ENCODE measurements at regions not wholly inside any gene's neighbourhood (a gene's known extent, or its start where the extent isn't known, plus 50 kb on each side); places are given as distances from the start of the nearest gene placed in this dataset.

DNA sequence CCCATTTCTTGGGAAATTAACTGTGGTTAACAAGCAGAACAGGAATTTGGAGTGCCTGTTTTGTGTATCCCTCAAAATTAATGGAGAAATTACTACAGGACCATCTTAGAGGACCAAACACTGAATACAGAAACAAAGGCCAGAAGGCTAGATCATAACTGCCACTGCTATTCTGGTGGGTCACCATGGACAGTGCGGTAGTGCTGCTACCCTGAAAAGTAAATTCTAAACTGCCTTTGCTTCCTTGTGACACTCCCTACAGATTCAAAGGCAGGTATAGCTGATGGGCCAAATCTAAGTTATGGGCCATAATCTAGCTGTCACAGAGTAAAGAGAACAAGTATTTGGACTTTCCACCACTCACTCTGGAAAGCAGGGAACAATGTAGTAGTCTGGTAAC, 575.8 kb upstream of the ADGRB3 start:
- TF ChIP-seq POLR2AphosphoS5 (IDR thresholded peaks at IDR 0.05), result no peak
- TF ChIP-seq POLR2A (IDR thresholded peaks at IDR 0.05), result no peak

All from prostate gland (tissue), 1 donor.